IPS-18c (cell line): ENCODE measurements at regions not wholly inside any gene's neighbourhood (a gene's known extent, or its start where the extent isn't known, plus 50 kb on each side); places are given as distances from the start of the nearest gene placed in this dataset.

ENCODE experiments used
- H3K4me3 ChIP-seq: 2 replicates; pipeline ENCODE4 v1.7.0; 2013; ENCODE audit warnings: low read depth, mild to moderate bottlenecking, low read length, moderate library complexity; ENCODE audit not compliant: insufficient read depth
- H3K9me3 ChIP-seq: one replicate; pipeline ENCODE4 v1.6.1; 2013; ENCODE audit warnings: mild to moderate bottlenecking, low read length, moderate library complexity; ENCODE audit not compliant: control insufficient read depth, insufficient read depth

DNA sequence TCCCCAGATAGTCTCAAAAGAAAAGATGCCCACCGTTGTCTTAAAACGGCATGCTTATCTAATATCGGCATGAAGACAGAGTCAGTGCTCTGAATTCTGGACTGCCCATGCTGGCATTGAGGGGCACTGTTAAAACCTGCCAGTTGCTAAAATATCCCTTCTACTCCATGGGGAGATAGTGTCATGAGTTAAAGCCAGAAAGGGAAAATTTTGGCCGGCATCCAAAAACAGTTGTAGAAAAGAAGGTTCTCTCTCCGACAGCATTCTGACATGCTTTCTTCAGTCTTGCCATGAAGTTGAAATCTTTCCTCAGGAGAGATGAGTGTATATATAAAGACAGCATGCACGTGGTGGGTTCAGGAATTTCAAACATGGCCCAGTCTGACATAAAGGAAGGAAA is 401.3 kb upstream of the PIK3C3 start:
- H3K4me3 ChIP-seq, result no peak overlapping the region

DNA sequence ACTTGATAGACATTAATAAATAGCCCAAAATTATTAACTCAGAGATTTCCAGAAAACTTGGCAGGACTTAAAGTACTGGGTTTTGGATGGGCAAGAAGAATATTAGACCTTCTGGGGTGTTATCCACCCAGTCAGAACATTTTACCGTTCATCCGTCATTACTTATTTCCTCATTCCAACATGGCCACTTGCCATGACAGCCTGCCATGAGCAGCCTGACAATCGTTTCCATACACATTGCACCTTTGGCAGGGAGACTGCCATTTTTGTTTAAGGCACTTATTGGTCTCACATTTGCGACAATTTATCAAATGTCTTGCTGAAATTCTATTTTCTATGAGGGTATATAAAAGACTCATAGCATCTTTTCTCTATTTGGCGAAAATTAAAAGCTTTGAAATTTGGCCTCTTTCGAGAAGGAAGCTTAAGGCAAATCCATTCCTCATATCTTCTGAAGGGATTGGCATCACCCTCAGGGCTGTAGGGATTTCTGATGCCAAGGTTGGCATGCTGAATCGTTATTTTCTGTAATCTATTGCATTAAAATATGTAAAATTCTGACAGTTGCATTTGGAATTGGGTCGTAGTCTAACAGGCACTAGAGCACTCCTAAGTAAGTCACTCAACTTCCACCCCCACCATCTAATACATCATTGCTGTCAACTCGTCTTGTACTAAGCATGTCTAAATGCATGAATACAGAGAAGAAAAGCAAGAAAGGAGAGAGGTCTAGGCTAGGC is 406.3 kb upstream of the PIK3C3 start:
- no peaks in the 10 kb centered on the region for H3K9me3 ChIP-seq

More for the DNA sequence above, 401.3 kb upstream of the PIK3C3 start:
- no peaks in the 10 kb centered on the region for H3K9me3 ChIP-seq

DNA sequence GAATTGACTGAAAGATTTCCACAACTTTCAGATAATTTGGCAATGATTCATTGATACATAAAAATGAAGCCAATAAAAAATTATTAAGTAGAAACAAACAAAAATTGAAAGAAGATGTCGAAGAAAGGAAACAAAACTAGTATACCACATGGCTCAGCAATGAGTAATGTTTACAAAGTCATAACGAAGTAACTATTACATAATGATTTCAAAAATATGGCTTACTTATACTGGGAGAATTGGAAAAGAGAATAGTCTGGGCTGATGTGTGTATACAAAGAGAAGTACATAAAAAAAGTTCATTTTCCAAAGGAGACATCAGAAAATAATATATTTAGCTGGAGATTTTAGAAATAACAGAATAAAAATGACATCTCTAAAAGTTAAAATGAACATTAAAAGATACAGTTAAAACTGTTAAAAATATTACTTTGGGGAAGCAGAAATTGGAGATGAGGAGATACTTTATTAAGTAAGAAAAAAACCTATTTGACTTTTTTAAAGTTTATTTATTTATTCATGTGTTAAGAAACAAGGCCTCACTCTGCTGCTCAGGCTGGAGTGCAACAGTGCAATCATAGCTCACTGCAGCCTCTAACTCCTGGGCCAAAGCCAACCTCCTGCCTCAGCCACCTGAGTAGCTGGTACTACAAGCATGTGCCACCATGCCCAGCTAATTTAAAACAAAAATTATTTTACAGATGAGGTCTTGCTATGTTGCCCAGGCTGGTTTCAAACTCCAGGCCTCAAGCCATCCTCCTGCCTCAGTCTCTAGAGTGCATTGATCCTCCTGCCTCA is 409.7 kb upstream of the PIK3C3 start:
- no peak overlapping the region for H3K4me3 ChIP-seq
- no peaks in the 10 kb centered on the region for H3K9me3 ChIP-seq

More for the DNA sequence above, 406.3 kb upstream of the PIK3C3 start:
- no peak overlapping the region for H3K4me3 ChIP-seq

DNA sequence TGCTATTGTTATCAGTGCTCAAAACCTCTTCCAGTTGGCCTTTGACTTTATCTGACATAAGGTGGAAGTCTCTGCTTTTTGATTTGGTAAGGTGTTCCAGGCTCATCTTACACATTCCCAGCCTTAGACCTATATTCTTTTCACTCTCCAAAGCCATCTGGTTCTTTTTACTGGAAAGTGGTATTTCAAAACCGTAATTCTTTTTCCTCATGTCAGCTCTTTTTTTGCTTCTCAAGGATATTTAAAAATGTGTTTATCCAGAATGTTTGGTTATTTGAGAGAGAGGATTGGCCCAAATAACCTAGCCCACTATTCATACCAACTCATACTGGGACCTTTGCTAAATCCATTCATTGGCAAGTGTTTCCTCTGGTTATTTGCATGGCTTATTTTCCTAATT is 411.2 kb upstream of the PIK3C3 start:
- Histone ChIP-seq H3K4me3 (no peak overlapping the region), H3K9me3 (no peaks in the 10 kb centered on the region)

DNA sequence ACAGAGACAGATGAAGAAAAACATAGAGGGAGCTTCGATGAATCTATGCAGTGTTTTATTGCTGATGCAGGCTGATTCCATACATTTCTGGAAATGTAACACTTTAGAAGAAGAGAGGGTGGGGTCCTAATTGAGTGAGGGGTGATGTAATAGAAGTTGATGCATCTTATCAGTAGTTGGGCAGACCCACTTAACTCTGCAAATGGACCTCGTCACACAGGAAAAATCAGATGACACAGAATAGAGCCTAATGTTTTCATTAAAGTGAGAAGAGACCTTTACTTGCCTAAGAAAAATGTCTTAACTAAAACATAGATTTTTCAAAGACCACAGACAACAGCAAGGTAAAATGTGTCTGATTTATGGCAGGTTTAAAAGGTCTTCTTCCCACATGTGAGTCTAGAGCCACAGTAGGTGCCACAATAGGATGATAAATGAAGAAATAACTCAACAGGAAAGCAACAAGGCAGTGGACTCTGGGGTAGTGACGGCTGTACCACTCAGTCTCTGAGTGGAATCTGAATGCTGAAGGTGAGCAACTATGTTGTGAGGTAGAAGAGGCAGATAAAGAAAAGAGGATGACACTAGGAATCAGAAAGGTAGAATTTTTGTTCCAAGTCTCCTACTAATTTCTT is 414.7 kb upstream of the PIK3C3 start:
- no peak overlapping the region for H3K4me3 ChIP-seq
- no peaks in the 10 kb centered on the region for H3K9me3 ChIP-seq

DNA sequence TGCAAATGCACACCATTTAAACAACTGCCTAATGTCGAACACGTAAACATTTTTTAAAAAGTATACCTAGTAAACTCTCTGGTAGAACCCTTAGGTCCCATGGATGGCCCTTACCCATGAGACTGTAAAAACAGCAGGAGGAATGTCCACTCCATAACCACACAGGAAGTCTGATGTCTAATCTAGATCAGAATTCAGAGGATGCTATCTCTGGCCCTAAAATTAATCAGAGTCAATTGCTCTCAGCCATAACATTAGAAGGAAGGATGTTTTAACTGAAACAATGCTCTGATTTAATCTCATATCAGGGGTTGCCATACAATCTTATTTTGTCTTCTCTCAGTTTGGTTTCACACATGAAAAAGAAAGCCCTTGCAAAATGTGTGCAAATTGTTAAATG is 416.3 kb upstream of the PIK3C3 start:
- no peak overlapping the region for H3K4me3 ChIP-seq
- no peaks in the 10 kb centered on the region for H3K9me3 ChIP-seq

DNA sequence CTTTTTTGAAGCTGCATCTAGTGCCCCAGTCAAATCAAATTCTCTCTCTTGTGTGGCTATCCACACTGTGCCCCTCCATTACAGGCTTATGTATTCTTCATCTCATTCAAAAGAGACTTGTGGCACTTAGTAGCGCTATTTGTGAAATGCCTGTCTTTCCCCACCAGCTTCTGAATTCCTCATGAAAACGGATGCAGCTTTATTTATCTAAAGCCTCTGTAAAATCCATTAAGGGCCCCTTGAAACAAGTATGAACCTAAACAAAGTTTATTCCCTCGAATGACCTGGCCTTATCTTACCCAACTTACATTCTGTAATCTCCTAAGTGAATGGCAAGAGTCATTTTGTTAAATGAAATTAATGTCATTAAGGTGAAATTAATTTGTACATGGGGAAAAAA is 417.4 kb upstream of the PIK3C3 start:
- Histone ChIP-seq H3K9me3 (no peaks in the 10 kb centered on the region), H3K4me3 (no peak overlapping the region)

DNA sequence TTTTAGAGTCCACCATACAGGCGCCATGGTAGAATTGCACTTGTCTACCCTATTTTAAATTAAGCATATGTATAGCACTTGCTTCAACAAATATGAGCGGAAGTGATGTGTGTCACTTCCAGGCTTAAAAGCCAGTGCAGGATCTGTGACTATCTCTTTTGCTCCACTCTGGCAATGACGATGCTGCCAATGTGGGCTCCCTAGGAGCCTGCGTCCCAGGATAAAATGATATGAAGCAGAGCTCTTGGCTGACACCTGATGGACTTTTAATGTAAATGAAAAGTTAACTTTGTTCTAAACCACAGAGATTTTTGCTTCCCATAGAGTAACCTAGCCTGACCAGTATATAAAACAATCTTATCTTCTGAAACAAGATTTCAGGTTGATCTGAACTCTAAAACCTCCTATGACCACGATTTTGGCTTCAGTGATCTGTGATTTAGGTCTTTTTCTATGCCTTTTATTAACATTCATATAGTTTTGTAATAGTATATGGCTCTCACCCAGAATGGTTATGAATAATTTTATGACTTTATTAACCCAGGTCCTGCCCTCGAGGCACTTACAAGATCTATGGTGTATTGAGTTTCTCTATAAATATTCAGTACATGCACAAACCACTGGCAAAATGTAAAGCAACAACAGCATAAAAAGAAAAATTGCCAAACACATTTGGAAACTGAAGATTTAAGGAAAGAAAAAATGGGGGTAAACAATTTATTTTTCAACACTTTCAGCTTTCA is 422.5 kb upstream of the PIK3C3 start:
- Histone ChIP-seq H3K4me3 (no peak overlapping the region), H3K9me3 (no peaks in the 10 kb centered on the region)

DNA sequence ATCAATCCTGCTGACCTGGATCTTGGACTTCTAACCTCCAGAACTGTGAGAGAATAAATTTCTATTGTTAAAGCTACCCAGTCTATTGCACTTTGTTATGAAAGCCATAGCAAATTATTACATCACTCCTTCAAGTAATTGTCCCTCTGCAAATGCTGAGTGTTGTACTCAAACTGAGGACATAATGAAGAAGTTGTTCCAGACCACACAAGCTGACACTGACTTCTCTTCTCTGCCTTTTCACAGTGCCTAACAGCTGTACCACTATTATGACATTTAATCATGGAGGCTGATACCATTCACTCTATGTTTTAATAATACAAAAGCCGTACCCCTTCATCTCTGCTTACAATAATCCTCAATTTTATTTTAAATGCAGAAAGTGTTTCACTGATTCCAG is 424.1 kb upstream of the PIK3C3 start:
- Histone ChIP-seq H3K9me3 (no peaks in the 10 kb centered on the region), H3K4me3 (no peak overlapping the region)

DNA sequence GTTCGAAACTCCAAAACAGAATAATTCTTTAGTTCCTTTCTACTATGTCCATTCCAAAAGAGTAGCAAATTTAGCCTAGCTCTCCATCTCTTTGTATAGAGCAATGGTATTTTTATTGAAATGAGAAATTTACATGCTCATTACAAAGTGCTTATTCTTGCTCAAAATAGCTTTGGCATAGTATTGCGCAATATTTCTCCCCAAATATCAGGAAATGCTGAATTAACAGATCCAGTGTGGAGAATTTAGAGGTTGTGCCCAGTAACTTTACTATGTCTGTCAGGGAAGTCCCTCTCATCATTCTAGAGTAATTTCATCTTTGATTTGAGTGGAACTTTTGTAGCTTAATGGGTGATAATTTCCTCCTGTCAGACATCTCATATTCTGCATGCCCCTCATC is 425.9 kb upstream of the PIK3C3 start:
- no peak overlapping the region for H3K4me3 ChIP-seq
- H3K9me3 ChIP-seq, result no peaks in the 10 kb centered on the region

DNA sequence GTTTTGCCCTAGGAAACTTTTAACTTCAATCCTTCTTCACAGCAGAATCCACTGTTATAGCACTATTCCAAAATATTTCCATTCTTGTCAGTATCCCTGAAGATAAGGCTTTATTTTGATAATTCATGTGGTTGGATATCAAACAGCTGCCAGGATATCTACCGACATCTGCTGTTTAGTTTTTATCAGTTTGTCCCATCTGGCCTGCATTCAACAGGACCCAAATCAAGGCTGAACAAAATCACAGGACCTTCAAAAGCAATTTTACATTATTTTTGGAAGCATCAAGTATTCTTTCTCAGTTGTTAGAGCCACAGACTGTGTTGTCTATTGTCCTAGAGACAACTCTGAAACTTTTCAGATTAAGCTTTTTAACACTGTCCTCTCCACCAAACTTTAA is 429.0 kb upstream of the PIK3C3 start:
- Histone ChIP-seq H3K9me3 (no peaks in the 10 kb centered on the region), H3K4me3 (no peak overlapping the region)

DNA sequence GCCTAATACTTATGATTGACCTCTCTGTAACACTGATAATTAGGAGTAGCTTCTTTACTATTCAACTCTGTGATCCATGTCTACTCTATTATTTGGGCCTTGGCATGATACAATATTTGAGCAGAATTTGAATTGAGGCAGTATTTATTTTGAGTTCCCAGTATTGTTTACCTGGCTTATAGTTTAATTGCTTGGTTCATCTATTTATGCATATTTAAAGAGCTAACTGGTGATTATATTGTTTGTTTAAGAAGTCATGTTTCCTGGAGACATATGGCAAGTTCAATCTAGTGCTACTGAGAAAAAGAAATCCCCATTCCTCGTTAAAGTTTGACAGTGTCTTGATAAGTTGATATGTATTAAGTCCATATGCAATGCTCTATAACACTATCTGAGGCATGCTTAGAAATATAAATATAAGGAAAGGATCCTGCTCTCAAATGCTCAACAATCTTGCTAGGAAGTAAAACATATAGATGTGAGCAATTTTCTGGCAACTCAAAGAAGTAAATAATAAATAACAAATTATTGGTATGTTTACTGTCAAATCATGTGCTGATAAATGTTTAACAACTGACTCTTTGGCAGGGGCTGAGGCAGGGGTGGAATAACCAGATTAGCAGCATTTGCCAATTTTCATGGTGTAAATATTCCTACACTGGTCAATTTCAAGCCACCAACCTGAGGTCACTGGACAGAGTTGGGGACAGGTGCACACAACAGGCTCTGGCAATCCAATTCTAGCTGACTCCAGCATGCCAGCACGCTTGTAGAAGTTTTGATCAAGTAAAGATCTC is 430.2 kb upstream of the PIK3C3 start:
- no peak overlapping the region for H3K4me3 ChIP-seq

DNA sequence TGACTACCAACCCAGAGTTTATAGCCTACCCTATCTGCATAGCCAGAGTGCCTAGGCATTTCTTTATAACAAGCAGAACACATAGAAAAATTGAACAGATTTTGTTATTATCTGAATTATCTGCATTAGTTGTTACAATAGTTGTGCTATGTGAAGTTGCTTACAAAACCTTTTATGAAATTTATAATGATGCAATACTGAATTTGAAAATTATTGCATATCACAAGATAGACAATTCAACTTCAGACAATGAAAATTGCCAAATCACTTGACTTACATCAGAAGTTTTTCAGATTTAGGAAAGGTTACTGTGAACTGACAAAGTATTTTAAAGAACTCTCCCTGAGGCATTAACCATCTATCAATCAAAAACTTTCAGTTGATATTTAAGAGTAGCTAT is 437.9 kb upstream of the PIK3C3 start:
- H3K9me3 ChIP-seq, result no peaks in the 10 kb centered on the region

More for the DNA sequence above, 430.2 kb upstream of the PIK3C3 start:
- no peaks in the 10 kb centered on the region for H3K9me3 ChIP-seq

DNA sequence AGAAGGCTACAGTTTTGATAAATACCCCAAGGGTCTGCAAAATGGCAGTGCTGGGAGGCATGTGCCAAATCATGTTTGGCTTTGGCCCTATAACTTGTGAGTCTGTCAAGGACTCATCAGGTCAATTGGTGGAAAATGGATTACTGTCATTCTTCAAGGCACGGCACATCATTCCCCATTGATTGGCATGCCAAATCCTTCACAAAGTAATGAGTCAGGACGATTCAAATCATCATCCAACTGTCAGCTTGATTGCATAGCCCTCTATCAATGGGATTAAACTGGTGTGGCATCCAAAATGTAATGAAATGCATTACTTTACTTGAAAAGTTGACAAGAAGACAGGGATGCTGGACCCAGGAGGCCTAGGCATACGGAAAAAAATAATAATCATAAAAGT is 441.6 kb upstream of the PIK3C3 start:
- Histone ChIP-seq H3K4me3 (no peak overlapping the region), H3K9me3 (no peaks in the 10 kb centered on the region)

More for the DNA sequence above, 437.9 kb upstream of the PIK3C3 start:
- H3K4me3 ChIP-seq, result no peak overlapping the region

DNA sequence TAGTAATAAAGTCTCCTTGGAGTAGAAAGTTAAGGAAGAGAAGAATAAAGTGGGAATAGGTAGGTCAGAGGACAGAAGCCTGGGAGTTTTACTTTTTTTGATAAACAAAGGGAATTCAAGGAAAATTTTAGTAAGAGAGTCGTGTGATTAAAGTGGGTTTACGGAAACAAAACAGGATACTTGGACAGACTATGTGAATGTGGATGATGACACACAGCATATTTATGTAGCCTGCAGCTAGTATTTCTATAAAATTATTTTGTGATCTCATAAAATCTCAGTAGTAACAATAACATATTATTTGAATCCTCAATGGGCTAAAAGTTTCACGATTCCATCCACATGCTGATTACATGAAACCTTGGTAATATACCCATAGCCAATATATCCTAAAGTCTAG is 450.7 kb upstream of the PIK3C3 start:
- H3K9me3 ChIP-seq, result no peaks in the 10 kb centered on the region
- H3K4me3 ChIP-seq, result no peak overlapping the region

DNA sequence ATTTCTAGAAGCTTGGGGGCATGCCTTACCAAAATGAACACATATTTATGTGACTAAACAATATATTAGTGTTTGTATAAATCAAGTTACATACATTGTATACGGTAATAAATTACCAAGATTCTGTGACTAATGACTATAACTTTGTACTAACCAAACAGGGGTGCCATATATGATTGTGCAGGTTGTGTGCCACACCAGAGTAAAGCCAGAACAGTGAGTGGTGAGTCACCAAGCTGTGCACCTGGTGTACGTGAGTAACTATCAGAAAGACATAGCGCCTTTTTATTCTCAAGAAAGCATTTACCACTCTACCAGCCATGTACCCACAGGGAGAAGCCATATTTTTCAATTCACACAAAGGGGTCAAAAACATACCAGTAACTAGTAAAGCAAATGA is 453.2 kb upstream of the PIK3C3 start:
- Histone ChIP-seq H3K9me3 (no peaks in the 10 kb centered on the region), H3K4me3 (no peak overlapping the region)

DNA sequence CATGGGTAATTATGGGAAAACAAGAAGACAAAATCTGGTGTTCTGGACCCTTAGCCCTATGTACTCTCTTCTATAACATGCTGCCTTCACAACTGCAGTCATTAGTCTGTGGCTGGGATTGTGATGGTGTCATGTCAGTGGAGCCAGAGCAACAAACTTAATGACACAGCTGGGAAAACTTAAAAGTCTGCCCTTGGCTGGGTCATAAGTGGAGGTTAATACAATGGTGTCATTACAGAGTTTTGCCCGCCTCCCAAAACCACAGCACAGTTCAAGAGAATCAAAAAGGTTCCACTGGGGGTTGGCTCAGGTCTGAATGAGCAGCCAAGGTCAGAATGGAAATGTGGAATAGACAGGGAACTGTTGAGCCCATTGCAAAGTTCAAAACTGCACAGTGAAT is 455.7 kb upstream of the PIK3C3 start:
- Histone ChIP-seq H3K4me3 (no peak overlapping the region), H3K9me3 (no peaks in the 10 kb centered on the region)
